NCI-H2107 (cell line): ENCODE measurements at regions not wholly inside any gene's neighbourhood (a gene's known extent, or its start where the extent isn't known, plus 50 kb on each side); places are given as distances from the start of the nearest gene placed in this dataset.
"Not testable (repeated sequence)": the region's sequence is repeated elsewhere in the genome, so short reads cannot be mapped to it uniquely, and the experiment has no call there.

Experiments
- DNase-seq: peaks from one replicate; lab custom pipeline; 2025; lab: John Stamatoyannopoulos, UW

- DNase-seq = no peak
These were observed 180.7 kb upstream of the PRSS1 start for GRCh38 chr7:142568435-142569097.

GRCh38 chr7:142567201-142568075 is 181.8 kb upstream of the PRSS1 start:
- DNase-seq = no peak

GRCh38 chr7:142566271-142566670 is 183.0 kb upstream of the PRSS1 start:
- DNase-seq = no peak

GRCh38 chr7:142564125-142564524 is 185.1 kb upstream of the PRSS1 start:
- not testable (repeated sequence) for DNase-seq

- DNase-seq = no peak
These were observed 185.8 kb upstream of the PRSS1 start for GRCh38 chr7:142563470-142563869.

- no peak for DNase-seq
These were observed 186.6 kb upstream of the PRSS1 start for GRCh38 chr7:142562688-142563087.

GRCh38 chr7:142561396-142561795 is 187.9 kb upstream of the PRSS1 start:
- DNase-seq = not testable (repeated sequence)

- not testable (repeated sequence) for DNase-seq
These were observed 188.5 kb upstream of the PRSS1 start for GRCh38 chr7:142560770-142561169.

GRCh38 chr7:142560166-142560565 is 189.1 kb upstream of the PRSS1 start:
- DNase-seq = no peak

GRCh38 chr7:142557971-142558582 is 191.2 kb upstream of the PRSS1 start:
- DNase-seq = no peak

GRCh38 chr7:142556740-142557139 is 192.5 kb upstream of the PRSS1 start:
- no peak for DNase-seq

- DNase-seq = no peak
These were observed 194.4 kb upstream of the PRSS1 start for GRCh38 chr7:142554560-142555532.

GRCh38 chr7:142553216-142553615 is 196.1 kb upstream of the PRSS1 start:
- DNase-seq = no peak

GRCh38 chr7:142548978-142549377 is 200.3 kb upstream of the PRSS1 start:
- no peak for DNase-seq

GRCh38 chr7:142546452-142546851 is 202.8 kb upstream of the PRSS1 start:
- DNase-seq = no peak

GRCh38 chr7:142542942-142543341 is 206.3 kb upstream of the PRSS1 start:
- DNase-seq = no peak

- no peak for DNase-seq
These were observed 207.2 kb upstream of the PRSS1 start for GRCh38 chr7:142542105-142542504.

- no peak for DNase-seq
These were observed 208.9 kb upstream of the PRSS1 start for GRCh38 chr7:142540371-142540770.

GRCh38 chr7:142539901-142540300 is 209.4 kb upstream of the PRSS1 start:
- no peak for DNase-seq

- no peak for DNase-seq
These were observed 211.5 kb upstream of the PRSS1 start for GRCh38 chr7:142537760-142538159.

GRCh38 chr7:142535123-142535779 is 214.0 kb upstream of the PRSS1 start:
- peak; percentile 25 for DNase-seq
